KBM-7 (cell line): ENCODE measurements at regions not wholly inside any gene's neighbourhood (a gene's known extent, or its start where the extent isn't known, plus 50 kb on each side); places are given as distances from the start of the nearest gene placed in this dataset.
A peak's percentile ranks its signal among the peaks of the same experiment; 100 is the strongest.

Source experiments
- DNase-seq: peaks from one replicate; pipeline ENCODE4 v3.0.0-alpha.2; 2015
- in situ Hi-C: fragments of 300-500 bp; cut with MboI; formaldehyde crosslinking; loops from 2 replicates; pipeline ENCODE4 v1.14.3; 2020; ENCODE audit warnings: low sequenced_read_pairs, low pct_unique_long_range_greater_than_20kb, mixed read lengths

DNA sequence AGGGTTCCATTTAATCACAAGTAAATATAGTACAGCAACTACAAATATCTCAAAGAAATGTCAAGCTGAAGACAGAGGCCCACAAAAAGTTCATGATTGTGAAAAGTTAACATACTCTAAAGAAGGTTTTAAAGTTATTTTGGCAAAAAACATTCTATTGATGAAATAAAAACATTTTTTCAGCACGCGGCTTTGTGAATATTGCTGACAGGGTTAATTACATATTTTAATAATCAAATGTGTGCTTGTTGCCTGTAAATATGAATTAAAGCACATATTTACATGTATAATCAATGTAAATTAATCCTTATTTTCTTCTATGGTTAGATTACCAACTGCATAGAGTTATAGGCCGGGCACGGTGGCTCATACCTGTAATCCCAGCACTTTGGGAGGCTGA lies 328.1 kb downstream of the MZT1 start:
- in situ Hi-C loops: no loop called here
- no peak for DNase-seq

DNA sequence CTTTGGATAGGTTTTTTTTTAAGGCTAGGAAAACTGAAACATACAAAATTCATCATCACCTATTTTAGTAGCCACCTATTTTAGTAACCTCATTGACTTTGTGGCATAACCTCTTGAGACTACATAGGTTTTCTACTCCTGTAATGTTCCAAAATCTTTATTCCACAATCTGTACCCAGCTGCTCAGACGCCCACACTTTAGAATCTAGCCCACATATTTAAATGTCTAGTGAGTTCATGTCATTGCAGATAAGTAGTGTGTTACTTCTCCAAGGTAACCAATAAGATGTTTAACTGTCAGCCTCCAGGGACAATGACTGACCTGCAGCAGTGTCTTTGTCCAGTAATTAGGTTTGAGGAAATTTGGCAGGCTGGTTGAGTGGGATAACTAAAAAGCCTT lies 330.2 kb downstream of the MZT1 start:
- in situ Hi-C loops: no loop called here
- DNase-seq: no peak

DNA sequence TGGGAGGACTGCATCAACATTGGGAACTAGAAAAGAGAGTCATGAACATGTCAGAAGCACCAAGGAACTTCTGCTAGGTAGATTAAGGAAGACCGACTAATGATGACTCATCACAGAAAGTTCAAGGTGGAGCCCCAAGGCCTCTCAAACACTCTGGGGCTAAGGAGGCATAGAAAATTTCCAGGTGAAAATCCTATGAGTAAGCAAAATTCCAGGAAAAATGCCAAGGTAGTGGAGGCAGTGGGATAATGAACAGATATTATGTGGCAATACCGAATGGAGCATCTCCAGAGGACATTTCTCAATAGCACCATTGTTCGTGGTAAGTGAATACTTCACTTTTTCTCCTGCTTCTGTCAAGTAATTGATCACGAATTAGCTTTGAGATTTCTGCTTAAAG lies 336.5 kb downstream of the MZT1 start:
- in situ Hi-C loops: no loop called here
- DNase-seq: no peak

DNA sequence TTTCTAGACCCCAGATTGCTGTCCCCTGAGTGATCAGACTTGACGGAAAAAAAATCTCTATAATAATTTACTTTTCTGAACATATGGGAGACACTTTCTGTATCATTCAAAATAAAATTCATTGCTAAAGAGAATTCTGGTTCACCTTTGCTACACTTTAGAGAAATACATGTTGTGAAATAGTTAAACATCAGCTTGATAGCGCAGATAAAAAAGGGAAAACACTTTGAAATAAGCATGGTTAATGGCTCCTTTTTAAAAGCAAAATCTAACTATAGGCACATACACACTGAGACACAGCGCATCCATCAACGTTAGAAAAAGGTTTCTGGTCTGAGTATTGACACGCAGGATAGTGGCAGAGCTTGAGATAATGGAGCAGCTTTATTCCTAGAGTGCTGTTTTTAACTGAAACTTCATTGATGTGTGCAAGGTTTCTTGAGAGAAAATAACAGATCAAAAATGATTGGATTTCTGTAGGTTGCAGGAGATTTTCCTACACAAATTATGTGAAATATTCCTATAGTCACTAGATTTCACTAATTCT lies 341.2 kb downstream of the MZT1 start:
- DNase-seq: no peak
- in situ Hi-C loops: no loop called here

DNA sequence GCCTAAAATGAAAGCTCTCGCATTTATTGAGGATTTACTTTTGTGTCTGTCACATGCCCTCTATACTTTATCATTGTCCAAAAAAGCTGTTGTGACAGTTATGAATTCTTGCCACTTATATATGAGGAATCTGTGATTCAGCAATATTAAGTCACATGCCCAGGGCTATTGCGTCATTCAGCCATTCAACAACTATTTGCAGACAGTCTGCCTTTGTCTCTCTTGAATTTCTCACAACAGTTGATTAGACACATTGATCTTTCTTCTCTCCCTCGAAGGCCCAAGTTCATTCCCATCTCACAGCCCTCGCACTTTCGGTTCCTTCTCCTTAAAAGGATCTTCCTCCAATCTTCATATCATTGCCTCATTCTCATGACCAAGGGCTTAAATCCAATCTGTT lies 342.6 kb downstream of the MZT1 start:
- DNase-seq: no peak
- in situ Hi-C loops: no loop called here

DNA sequence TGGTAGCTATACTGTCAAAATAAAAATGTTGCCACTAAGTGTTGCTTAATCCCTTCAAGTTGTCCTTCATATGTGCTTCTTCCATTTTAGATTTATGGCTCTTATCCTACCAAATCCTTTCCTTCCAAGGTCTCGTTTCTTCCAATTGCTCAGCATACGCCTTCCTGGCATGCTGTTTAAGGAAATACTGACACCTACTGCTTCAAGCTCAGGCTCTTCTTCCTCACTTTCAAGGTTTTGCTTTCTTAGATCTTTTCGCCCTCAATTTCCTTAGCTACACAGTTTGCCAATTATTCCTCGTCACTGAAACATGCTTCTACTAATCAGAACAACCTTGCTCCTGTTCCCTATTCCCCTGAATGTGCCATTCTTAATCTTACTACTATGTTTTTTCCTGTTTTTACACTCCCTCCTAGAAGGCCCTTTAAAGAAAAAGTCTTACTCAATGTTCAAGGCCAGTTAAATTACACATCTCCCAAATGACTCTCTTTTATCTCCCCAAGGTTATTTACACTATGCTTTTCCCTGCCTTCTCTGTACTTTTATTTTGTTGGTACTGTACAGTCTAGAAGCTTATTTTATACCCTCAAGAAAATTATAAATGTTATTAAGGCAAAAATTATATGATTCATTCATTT lies 343.1 kb downstream of the MZT1 start:
- no peak for DNase-seq
- in situ Hi-C loops: no loop called here

DNA sequence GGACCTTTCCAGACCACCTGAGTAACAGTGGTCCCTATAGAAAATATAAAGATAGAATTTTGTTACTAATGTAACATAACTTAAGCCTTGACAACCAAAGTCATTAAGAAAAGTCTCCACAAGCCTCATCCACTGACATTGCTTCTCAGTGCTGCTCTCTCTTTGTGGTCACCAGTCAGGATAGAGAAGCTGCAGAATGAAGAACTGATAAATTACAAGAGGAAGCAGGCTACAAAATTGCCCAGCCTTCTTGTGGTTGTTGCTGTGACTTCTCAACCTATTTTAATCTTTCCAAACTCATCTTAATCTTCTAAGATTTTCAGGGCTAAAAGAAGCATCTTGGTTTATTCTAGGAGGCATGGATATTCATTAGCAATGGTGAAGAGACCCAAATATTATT lies 343.8 kb downstream of the MZT1 start:
- in situ Hi-C loops: no loop called here
- peak; percentile 18 for DNase-seq

DNA sequence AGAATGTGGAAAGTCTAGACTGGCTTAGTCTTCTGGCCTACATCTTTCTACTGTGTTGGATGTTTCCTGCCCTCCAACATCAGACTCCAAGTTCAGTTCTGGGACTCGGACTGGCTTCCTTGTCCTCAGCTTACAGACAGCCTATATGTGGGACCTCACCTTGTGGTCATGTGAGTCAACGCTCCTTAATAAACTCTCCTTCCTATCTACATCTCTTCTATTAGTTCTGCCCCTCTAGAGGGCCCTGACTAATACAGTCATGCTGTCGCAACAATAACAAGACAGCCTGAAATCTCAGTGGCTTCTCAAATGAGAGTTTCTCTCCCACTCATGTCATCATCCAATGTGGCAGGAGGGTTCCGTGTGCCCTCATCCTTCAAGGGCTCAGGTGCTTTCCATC lies 347.8 kb downstream of the MZT1 start:
- in situ Hi-C loops: no loop called here
- no peak for DNase-seq

DNA sequence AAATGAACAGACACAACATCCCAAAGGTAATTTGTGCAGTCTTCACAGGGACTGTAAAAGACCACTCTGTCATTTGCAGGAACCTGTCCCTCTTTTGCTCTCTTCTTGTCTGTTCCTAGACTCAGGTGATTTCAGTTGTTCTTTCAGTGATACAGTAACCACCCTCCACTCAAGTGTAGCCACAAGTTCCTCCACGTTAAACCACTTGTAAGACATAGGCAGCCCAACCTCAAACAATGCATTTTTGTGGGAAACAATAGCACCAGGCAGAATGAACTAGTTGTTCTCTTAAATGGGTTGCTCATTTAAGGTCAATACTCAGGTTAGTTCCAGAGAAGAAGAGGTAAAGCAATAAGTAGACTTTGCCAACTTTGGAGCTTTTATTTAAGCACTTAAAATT lies 359.4 kb downstream of the MZT1 start:
- in situ Hi-C loops: no loop called here
- no peak for DNase-seq

DNA sequence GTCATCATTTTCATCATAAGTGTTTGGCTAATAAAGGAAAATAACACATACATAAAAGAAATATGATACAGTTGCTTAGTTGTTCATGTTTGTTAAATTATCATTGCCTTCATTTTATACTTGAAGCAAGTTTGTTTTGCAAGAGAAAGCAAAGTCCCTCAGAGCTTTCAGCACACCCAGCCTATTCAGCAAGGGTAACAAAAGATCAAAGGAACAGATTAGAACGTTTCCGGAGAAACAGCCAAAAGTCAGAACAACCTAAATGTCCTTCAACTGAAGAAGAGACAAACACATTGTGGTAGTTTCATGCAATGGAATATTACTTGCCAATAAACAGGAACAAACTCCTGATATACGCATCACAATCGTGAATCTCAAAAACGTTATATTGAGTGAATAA lies 380.7 kb downstream of the MZT1 start:
- in situ Hi-C loops: no loop called here

DNA sequence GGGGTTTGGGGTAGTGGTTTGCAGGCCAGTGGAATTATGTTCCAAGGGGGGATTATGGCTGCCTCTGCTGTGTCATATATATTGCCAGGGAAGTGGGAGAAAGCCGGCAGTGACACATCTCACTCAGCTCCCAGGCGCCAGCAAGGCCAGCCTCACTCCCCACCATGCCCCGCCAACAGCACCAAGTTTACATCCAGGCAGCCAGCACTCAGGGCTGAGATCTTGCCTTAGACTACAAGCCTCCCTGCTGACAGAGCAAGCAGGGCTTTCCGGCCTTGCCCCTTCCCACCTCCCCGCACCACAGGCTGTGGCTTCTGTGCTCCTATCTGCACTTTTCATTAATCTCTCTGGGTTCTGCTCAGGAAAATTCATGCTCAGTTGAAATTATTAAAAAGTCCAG lies 385.1 kb downstream of the MZT1 start:
- in situ Hi-C loops: no loop called here
- no peak for DNase-seq

More for the DNA sequence above, 380.7 kb downstream of the MZT1 start:
- no peak for DNase-seq

DNA sequence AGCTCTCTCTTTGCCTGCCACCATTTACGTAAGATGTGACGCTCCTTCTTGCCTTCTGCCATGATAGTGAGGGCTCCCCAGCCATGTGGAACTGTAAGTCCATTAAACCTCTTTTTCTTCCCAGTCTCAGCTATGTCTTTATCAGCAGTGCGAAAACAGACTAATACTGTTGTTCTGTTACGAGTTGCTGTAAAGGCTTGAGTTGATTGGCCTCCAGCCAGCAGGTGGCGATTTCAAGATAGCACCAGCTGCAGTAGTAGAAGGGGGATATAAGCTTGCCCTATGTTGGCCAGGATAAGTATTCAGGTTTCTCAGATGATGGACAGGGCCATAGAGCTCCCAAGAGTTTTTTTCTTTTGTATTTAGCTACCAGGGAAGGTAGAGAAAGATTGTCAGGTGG lies 385.5 kb downstream of the MZT1 start:
- DNase-seq: no peak
- in situ Hi-C loops: no loop called here

DNA sequence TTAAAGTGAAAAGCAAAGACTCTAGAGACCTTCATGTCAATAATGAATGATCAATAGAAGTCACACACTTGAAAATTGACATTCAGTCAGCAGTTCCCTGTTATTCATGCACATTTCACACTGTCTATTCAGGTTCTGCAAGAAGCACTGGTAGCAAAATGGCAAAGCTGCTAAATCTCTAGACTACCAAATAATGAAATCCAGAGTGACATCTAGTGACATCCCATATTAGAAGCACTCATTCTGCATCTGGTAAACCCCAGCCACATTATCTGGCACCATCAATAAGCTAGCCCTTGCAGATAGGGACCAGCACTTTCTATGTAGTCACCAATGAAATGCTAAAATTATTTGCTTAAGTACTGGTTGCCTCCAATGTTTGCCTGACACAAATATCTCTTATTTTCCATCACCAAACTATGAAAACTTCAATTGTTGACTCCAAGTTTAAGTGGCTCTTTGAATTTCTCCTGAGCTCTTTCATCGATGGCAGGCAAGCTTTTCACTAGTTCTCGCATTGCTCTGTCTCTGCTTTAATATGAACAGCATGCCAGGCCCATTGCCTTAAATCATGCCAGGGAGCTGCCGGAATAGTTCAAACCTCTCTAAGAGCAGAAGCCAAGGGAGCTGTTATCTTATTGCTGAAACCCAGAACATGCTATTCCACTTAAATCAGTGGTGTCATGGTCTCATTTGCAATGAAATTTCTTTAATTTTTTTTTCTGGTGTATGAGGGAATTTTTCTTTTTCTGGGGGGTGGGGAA lies 409.9 kb downstream of the MZT1 start:
- DNase-seq: no peak
- in situ Hi-C loops: no loop called here

DNA sequence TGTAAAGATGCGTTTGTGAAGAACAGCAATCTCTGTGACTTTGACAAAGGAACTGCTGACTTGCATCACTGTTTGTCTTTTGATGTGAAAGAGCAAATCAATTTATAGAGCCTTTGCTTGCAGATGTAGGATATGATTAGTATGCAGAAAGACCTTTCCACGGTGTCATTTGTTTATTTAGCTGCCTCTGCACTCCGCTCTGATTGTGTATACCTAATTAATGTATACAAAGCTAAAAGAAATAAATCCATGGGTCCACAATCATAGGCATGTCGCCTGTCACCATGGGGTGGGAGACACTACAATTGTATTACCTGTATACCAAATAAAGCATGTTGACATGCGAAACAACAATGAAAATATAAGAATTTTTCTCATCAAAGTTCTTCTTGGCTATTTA lies 410.7 kb downstream of the MZT1 start:
- in situ Hi-C loops: no loop called here
- DNase-seq: no peak

DNA sequence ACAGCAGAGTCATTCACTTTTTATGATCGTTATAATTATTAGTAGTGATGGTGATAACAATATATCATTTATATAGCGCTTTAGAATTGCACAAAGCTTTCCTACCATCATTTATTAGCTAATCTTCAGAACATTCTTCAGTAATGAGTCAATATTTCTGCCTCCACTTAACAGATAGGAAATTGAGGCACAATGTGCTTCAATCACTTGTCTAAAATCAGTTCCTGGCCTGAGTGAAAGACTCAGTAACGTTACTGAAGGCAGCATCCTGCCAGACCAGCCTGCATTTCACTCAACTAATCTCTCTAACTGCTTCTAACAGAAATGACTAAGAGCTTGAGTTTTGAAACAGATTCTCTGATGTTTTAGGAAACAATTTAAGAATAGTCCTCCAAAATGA lies 412.1 kb downstream of the MZT1 start:
- DNase-seq: no peak
- in situ Hi-C loops: no loop called here

DNA sequence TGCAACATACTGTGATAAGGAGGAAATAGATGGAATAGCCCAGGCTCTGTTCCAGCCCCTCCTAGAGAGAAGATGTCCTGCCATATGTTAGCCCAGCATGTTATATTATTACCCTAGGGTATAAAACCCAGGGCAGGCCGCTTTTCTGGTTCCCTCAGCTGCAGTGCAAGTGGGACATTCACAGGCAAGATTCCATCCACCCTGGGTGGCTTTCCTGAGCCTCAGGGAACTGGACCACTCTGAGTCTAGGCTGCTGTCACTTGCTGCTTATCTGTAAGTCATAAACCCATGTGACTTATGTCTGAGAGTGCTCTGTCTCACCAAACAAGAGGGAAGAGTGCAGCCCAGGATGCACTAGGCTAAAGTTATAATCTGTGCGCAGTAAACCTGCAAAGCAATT lies 413.2 kb downstream of the MZT1 start:
- in situ Hi-C loops: no loop called here
- no peak for DNase-seq

DNA sequence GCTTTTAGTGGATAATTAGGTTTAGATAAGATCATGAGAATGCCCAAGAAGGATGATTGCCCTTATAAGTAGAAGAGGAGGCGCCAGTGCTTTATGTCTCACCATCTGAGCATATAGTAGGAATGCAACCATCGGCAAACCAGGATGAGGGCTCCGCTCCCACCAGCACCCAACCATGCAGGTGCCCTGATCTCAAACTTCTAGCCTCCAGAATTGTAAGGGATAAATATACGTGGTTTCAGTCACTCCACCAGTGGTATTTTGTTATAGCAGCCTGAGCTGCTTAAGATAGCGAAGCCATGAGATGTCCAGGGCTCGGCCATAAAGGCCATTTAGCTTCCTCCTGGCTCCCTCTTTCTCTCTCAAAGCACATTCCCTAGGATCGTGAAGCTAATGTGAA lies 413.9 kb downstream of the MZT1 start:
- in situ Hi-C loops: no loop called here
- no peak for DNase-seq

DNA sequence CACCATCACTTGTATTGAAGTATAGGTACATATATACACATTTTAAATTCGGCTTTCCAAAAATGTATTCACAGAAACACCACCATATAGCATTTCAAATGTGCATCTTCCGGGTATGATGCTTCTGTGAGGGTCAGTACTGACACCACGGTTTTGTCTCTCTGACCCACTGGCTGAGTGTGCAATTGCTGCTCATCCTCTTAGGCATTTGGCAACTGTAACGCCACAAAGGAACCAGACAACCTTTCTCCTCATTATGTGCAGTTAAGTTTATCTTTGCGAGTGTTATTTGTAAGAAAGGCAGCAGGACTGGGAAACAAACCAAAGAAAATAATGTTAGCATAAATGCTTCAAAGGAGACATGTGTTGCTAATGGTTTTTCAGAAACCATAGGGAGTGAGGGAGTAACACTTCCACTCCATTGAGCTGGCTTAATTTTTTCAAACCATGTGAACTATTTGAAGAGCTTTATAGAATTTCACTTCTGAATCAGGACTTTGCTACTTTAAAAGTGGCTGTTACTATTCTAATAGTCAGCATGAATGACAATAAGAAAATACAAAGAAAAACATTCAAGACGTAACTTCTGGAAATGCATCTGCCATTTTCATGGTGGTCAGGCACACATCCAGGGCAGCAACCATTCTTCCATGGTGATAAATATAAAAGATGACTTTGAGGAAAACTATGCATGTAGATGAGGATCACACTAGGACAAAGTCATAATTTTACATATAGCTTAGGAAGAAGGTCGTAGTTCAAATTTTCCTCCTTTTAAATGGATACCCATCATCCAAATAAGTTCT lies 423.3 kb downstream of the MZT1 start:
- DNase-seq: no peak
- in situ Hi-C loops: no loop called here

DNA sequence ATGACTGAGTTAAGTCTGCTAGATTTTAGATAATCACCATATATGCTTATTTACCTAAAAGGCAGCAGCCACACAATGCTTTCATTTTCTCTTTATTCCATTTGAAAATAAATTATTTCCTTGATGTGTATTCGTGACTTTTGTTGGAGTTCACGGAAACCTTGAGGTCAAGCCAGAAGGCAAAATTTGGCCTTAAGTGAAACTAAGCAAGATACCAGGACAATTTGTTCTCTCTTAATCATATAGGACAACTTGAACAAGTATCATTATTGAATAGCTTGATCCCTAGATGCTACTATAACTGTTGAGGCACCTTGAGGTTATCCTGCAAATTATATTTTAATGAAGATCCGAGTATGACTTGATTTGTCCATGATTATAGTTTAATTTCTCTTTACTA lies 429.2 kb upstream of the DACH1 start:
- DNase-seq: no peak
- in situ Hi-C loops: no loop called here

DNA sequence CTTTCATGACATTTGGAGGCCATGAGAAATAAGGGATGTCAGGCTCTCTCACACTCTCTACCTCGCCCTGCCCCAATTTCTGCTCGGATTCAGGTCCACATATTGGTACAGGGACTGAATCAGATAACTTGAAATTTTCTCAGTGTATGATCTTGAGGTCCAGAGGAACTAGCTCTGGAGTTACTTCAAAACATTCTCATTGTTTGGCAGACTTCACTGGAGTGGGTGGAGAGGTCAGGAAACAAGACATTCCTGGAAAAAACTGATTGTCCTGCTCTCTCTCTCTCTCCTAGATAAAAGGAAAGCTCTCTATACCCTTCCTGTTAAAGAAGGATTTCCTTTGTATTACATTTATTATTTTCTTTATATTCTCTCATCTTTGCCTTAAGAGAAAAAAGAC lies 428.1 kb upstream of the DACH1 start:
- DNase-seq: no peak
- in situ Hi-C loops: no loop called here
